ENCODE measurements at regions not wholly inside any gene's neighbourhood (a gene's known extent, or its start where the extent isn't known, plus 50 kb on each side); places are given as distances from the start of the nearest gene placed in this dataset.

DNA sequence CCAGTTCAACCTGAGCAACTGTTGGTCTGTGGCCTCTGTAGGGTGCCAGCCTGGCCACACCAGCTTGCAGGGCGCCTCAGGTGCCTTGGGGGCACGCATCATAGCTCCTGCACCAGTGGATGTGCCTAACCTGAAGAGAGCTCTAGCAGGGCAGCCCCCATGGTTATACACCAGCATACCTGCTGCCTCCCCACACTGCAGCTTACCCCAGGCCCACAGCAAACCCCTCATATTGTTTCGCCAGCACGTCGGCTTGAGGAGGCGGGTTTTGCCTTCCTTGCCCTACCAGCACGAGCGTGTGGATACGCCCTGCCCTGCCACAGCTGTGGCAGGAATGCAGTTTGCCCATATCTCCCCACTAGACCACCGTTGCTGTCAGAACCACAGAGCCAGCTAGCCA is 435.9 kb downstream of the SLCO4C1 start:
- H3K4me3 ChIP-seq (ENCODE audit: low read depth, low read length) = no peak overlapping the region
- no peak for DNase-seq (ENCODE audit: low read depth)
- TF ChIP-seq, protein P1, sequence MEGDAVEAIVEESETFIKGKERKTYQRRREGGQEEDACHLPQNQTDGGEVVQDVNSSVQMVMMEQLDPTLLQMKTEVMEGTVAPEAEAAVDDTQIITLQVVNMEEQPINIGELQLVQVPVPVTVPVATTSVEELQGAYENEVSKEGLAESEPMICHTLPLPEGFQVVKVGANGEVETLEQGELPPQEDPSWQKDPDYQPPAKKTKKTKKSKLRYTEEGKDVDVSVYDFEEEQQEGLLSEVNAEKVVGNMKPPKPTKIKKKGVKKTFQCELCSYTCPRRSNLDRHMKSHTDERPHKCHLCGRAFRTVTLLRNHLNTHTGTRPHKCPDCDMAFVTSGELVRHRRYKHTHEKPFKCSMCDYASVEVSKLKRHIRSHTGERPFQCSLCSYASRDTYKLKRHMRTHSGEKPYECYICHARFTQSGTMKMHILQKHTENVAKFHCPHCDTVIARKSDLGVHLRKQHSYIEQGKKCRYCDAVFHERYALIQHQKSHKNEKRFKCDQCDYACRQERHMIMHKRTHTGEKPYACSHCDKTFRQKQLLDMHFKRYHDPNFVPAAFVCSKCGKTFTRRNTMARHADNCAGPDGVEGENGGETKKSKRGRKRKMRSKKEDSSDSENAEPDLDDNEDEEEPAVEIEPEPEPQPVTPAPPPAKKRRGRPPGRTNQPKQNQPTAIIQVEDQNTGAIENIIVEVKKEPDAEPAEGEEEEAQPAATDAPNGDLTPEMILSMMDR (conservative IDR thresholded peaks at IDR 0.05; ENCODE audit: low read depth, low read length) = no peak

DNA sequence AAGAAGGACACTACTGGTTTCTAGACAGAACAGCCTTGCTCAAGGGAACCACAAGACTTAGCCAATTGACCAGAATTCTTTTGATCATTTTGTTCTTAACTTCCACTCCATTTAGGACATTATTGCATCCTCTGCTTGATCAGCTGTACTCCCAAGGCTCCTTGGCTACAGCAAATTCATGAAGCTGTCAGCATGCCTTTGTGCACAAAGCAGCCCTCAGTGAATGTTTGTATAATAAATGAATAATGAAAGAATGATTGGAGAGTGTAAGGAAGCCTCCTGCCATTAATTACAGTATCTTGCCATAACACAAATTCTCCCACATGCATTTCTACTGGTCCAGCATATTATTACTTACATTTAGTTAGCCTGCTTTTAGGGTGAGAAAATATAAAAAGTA is 449.6 kb downstream of the SLCO4C1 start:
- no peak overlapping the region for H3K4me3 ChIP-seq (ENCODE audit: low read depth, low read length)
- TF ChIP-seq, protein P1 (conservative IDR thresholded peaks at IDR 0.05; ENCODE audit: low read depth, low read length) = no peak
- no peak for DNase-seq (ENCODE audit: low read depth)

- no peak overlapping the region for H3K4me3 ChIP-seq (ENCODE audit: low read depth, low read length)
- TF ChIP-seq, protein P1 (conservative IDR thresholded peaks at IDR 0.05; ENCODE audit: low read depth, low read length) = no peak
- no peak for DNase-seq (ENCODE audit: low read depth)
These were observed 453.0 kb downstream of the SLCO4C1 start for GRCh38 chr5:101843055-101843454.

- H3K4me3 ChIP-seq (ENCODE audit: low read depth, low read length) = no peak overlapping the region
- TF ChIP-seq, protein P1 (conservative IDR thresholded peaks at IDR 0.05; ENCODE audit: low read depth, low read length) = no peak
- peak; percentile 24 for DNase-seq (ENCODE audit: low read depth)
These were observed 457.6 kb downstream of the SLCO4C1 start for GRCh38 chr5:101838435-101838834.

- DNase-seq (ENCODE audit: low read depth) = no peak
- TF ChIP-seq, protein P1 (conservative IDR thresholded peaks at IDR 0.05; ENCODE audit: low read depth, low read length) = no peak
- H3K4me3 ChIP-seq (ENCODE audit: low read depth, low read length) = no peak overlapping the region
These were observed 466.8 kb downstream of the SLCO4C1 start for GRCh38 chr5:101829255-101829654.

DNA sequence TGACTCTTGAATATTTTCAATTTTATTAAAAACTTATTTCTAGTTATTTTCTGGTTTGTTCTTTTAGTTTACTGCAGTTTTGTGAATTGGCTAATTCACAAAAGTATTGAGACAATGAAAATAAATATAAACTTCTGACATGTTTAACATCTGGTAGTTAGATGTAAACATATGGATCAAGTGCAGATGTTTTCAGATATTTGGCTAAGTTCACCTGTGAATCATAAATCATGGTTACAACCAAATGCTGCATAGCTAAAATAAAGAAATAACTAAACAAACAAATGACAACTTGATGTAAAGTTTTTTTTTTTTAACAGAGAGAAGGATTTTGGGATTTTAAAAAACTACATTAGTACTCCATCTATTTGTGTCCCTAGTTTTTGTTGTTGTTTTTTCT is 484.6 kb downstream of the SLCO4C1 start:
- no peak overlapping the region for H3K4me3 ChIP-seq (ENCODE audit: low read depth, low read length)
- TF ChIP-seq, protein P1 (conservative IDR thresholded peaks at IDR 0.05; ENCODE audit: low read depth, low read length) = no peak
- DNase-seq (ENCODE audit: low read depth) = no peak

DNA sequence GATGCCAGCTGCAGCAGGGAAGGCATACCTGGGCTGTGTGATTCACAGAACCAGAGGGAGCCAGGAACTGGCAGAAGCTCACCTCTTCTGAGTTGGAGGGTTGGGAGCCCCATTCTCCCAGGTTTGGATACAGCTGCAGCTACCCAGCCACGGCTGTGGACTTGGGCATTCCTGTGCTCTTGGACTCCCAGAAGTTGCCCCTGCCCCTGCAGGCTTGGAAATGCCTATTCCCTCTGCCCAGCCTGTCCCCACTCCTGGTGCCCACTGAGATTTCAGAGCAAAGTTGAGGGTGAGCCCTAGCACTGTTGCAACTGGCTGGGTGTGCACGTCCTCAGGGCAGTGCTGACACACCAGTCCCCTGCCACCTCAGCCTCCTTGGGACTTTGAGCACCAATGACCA is 489.7 kb downstream of the SLCO4C1 start:
- no peak overlapping the region for H3K4me3 ChIP-seq (ENCODE audit: low read depth, low read length)
- TF ChIP-seq, protein P1 (conservative IDR thresholded peaks at IDR 0.05; ENCODE audit: low read depth, low read length) = no peak
- DNase-seq (ENCODE audit: low read depth) = no peak
